Activated T-helper 1 cell treated with anti-CD3 and anti-CD28 coated beads, Interleukin-12 subunit alpha, Interleukin-12 subunit beta, Interleukin-2, Interleukin-4 antibody, amounts not matched to agents 30 ng/mL and 10 ng/mL and 1 ng/mL, durations not matched to agents 14 hours and 24 hours and 36 hours (primary cell): ENCODE measurements at regions not wholly inside any gene's neighbourhood (a gene's known extent, or its start where the extent isn't known, plus 50 kb on each side); places are given as distances from the start of the nearest gene placed in this dataset.

Experiments
- DNase-seq: peaks from one replicate; pipeline ENCODE4 v3.0.0; 2021; ENCODE audit warnings: low spot score
- H3K27ac Mint-ChIP-seq: one replicate; pipeline ENCODE4 v1.8.0; 2021; ENCODE audit warnings: mild to moderate bottlenecking, mixed read lengths
- H3K27me3 Mint-ChIP-seq: one replicate; pipeline ENCODE4 v1.8.0; 2022; ENCODE audit warnings: mild to moderate bottlenecking, moderate library complexity, mixed read lengths; ENCODE audit not compliant: insufficient read depth
- H3K36me3 Mint-ChIP-seq: one replicate; pipeline ENCODE4 v1.8.0; 2021; ENCODE audit warnings: low read depth, mixed read lengths
- H3K4me1 Mint-ChIP-seq: one replicate; pipeline ENCODE4 v1.8.0; 2021; ENCODE audit warnings: low read depth, mixed read lengths
- H3K4me3 Mint-ChIP-seq: one replicate; pipeline ENCODE4 v1.8.0; 2021; ENCODE audit warnings: mild to moderate bottlenecking, moderate library complexity, mixed read lengths
- H3K9me3 Mint-ChIP-seq: one replicate; pipeline ENCODE4 v1.8.0; 2021; ENCODE audit warnings: mixed read lengths
- intact Hi-C: fragments of 100-400 bp; cut with micrococcal nuclease; formaldehyde crosslinking; loops from one replicate; pipeline ENCODE4 v1.15.1; 2024

DNA sequence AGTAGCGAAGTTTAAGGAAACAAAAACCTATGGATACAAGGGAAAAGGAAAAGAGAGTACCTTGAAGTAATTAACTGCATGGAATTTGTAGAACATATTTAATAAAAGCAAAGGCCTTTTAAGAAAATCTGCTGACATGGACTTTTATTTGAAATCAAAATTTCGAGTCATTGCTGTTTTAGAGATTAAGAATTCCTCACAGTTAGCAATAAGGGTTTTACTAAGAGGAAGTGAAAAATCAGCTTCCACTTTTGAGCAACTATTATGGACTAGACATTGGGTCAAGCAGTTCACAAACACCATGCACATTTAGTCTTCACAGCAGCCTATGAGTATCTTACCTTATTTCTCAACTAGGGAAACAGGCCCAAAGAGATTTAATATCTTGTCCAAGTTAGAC, 876.3 kb downstream of the BCL11A start:
- Mint-ChIP-seq H3K36me3 (no peaks in the 10 kb centered on the region), H3K27me3 (peaks cover 2% of the 10 kb centered on the region), H3K9me3 (no peaks in the 10 kb centered on the region), H3K27ac (no peak overlapping the region), H3K4me1 (no peaks in the 10 kb centered on the region), H3K4me3 (no peak overlapping the region)
- no peak for DNase-seq
- intact Hi-C loops: no loop called here

DNA sequence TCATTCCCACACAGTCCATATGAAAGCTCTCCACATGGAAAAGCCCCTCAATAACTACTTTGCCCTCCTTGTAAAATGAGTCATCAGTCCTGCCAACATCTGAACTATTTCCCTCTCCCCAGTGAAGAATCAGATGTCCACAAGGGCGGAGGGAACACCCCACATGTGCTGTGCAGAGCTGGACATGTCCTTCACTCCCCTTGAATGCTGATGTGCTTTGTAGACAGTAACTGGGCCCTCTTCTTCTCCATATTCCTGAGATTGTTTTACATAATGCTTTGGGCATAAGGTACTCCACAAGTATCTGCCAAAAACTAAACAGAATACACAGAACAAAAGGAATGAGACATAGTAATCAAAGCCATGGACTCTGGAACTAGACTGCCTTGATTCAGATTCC, 879.4 kb downstream of the BCL11A start:
- Mint-ChIP-seq H3K27ac (no peak overlapping the region), H3K4me1 (no peaks in the 10 kb centered on the region), H3K4me3 (no peak overlapping the region), H3K9me3 (no peaks in the 10 kb centered on the region), H3K27me3 (peaks cover 2% of the 10 kb centered on the region), H3K36me3 (no peaks in the 10 kb centered on the region)
- intact Hi-C loops: no loop called here
- no peak for DNase-seq

DNA sequence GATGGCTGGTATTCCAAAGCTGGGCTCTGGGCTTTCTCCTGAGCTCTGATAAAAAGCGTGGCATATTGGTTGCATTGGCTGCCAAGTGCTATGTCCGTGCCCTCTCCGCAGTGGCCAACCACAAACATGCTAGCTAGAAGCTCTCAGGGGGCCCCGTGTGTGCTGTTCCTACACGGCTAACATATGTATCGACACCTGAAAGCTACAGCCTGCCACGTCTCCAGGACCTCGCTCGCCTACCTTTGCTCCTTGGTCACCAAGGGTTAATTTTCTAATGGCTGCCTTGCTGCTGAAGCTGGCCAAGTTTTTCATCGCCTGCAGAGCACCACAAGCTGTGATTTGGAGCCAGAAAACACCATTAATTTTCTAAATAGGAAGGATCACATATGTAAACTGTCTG, 888.4 kb downstream of the BCL11A start:
- intact Hi-C loops: no loop called here
- H3K4me1 Mint-ChIP-seq: no peaks in the 10 kb centered on the region
- H3K36me3 Mint-ChIP-seq: no peaks in the 10 kb centered on the region
- no peaks in the 10 kb centered on the region for H3K27me3 Mint-ChIP-seq
- no peak overlapping the region for H3K27ac Mint-ChIP-seq
- H3K9me3 Mint-ChIP-seq: no peaks in the 10 kb centered on the region
- no peak overlapping the region for H3K4me3 Mint-ChIP-seq
- DNase-seq: no peak

DNA sequence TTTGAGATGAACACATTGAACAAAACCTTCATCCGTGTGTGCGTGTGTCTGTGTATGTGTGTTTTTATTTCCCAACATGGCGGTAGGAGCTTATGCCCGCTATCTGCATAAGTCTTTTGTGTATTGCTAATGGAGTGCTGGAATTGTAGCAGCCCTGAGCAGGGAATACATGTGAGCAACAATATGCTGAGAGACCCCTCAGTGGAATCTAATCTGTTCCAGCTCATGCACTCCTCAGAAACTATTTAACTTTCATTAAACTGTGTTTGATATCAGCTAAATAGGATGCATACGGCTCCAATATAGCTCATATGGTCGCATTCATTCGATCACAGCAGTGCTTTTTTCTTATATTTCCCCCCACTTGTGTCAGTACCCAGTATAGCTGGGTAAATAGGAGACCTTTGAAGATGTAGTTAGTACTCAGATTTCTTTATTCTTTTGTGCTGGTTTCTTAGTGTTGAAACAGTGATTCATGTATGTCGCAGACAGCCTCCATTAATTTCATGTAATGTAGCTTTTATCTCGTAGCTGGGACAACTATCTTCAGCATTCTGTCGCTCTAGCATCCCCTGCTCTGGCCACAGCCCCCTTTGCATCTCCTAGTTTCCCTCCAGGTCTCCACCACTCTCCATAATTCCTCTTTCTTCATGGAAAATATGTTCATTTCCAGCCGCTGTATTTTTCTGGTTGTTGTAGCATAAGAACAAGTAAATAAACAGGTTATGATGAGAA, 891.2 kb downstream of the BCL11A start:
- Mint-ChIP-seq H3K27ac (no peak overlapping the region), H3K27me3 (no peaks in the 10 kb centered on the region)

DNA sequence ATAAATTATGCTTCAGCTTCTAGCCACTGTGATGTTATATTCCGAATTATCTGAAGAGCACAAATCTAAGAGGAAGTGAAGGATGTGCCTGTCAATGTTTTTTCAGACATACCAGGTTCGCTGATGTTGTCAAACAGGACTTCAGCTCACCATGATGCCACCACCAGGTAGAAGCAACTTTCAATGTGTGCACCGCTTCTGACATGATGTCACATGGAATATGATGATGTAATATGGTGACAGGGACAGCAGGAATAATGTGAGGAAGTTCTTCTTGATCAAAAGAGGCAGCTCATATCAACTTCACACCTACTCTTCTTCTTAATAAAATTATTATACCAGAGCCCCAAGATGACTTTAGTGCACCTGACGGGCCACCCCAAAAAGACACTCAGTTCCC, 893.2 kb downstream of the BCL11A start:
- Mint-ChIP-seq H3K36me3 (no peaks in the 10 kb centered on the region), H3K27ac (no peak overlapping the region), H3K4me1 (no peaks in the 10 kb centered on the region), H3K27me3 (no peaks in the 10 kb centered on the region), H3K9me3 (no peaks in the 10 kb centered on the region), H3K4me3 (no peak overlapping the region)
- no peak for DNase-seq
- intact Hi-C loops: no loop called here

More for the DNA sequence above, 891.2 kb downstream of the BCL11A start:
- Mint-ChIP-seq H3K36me3 (no peaks in the 10 kb centered on the region), H3K4me3 (no peak overlapping the region), H3K9me3 (no peaks in the 10 kb centered on the region), H3K4me1 (no peaks in the 10 kb centered on the region)
- intact Hi-C loops: no loop called here
- DNase-seq: no peak

DNA sequence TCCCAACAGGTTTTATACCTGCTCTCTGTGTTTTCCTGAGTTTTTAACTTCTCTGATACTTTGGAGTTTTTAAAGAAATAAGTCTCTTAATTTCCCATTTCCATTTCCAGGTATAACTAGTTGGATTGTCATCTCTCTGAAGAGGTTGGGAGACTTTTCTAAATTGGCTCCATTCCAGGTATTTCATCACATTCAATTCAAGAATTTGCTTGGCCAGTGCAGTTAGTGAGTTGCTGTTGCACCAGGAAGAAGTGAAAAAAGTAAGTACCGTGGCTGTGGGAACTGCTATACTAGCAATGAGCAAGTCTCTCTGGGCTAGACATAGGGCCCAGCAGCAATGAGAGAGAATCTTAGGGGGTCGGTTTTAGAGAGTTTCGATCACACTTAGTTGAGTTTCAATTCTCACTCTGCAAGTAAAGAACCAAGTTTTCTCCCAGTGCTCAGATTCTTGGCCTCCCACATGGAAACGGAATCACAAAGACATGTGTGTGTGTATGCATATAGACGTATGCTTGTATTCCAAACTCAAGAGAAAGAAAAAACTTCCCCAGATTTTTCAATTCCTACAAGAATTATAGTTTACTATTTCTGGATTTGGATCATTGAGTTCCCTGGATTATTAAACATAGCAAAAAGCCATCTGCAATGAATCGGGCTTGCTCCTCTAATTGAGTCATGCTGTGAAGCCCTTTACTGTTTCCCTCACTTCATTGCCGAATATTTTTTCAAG, 894.4 kb downstream of the BCL11A start:
- Mint-ChIP-seq H3K27ac (no peak overlapping the region), H3K27me3 (peaks cover 2% of the 10 kb centered on the region), H3K9me3 (no peaks in the 10 kb centered on the region), H3K4me1 (no peaks in the 10 kb centered on the region), H3K36me3 (no peaks in the 10 kb centered on the region), H3K4me3 (no peak overlapping the region)
- DNase-seq: no peak
- intact Hi-C loops: no loop called here

DNA sequence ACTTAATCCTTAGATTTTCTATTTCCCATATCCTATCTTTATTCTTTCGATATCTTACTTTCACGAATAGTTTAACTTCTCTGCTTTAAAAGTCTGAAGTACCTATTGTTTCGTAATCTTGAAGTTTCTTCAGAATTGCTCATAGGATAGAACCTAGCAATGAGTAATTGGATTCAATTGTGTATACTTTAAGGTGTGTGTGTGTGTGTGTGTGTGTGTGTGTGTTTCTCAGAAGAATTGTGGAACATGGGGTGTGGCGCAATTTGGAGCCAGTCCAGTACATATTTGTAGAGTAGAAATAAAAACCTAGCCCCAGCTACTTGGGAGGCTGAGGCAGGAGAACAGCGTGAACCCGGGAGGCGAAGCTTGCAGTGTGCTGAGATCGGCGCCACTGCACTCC, 897.6 kb downstream of the BCL11A start:
- Mint-ChIP-seq H3K4me3 (no peak overlapping the region), H3K4me1 (no peaks in the 10 kb centered on the region), H3K9me3 (no peaks in the 10 kb centered on the region), H3K27ac (no peak overlapping the region), H3K36me3 (no peaks in the 10 kb centered on the region), H3K27me3 (peaks cover 2% of the 10 kb centered on the region)
- intact Hi-C loops: no loop called here
- DNase-seq: no peak

DNA sequence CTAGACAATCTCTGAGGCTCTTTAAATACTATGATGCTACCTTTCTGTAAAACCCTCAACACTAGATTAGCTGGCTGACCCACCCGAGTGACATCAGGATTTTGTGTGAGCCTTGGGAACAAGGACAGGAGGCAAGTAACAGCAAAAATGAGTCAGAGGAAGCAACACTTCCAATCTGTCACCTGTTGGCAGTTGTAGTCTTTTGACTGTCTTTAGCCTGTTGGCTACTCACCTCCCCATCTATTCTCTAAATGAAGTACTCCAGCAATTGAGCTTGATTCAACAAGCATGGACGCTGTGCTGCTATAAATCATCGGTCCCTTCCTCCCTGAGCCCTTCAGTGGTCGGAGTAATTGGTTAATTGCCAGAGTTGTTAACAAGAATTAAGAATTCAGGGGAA, 898.7 kb downstream of the BCL11A start:
- no peaks in the 10 kb centered on the region for H3K36me3 Mint-ChIP-seq
- H3K27me3 Mint-ChIP-seq: peaks cover 2% of the 10 kb centered on the region
- no peak for DNase-seq
- H3K4me1 Mint-ChIP-seq: no peaks in the 10 kb centered on the region
- intact Hi-C loops: no loop called here
- no peak overlapping the region for H3K27ac Mint-ChIP-seq
- H3K4me3 Mint-ChIP-seq: no peak overlapping the region
- H3K9me3 Mint-ChIP-seq: no peaks in the 10 kb centered on the region

DNA sequence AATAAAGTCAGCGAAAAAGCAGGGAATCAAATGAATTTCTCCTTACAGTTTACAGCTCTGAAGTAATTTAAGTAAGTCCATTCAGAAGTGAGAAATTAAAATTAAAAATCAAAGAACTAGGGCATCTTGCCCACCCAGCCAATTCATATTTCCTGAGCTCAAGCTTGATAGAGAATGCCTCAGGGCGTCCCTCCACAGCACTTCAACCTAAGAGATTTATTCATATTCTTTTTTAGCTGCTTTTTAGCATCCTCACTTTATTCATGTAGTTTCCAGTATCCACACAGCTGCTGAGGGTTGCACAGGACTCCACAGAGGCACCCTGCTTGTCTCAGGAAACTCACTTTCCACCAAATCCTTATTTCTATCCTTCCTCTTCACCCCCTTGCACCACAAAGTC, 900.3 kb downstream of the BCL11A start:
- no peaks in the 10 kb centered on the region for H3K36me3 Mint-ChIP-seq
- H3K27me3 Mint-ChIP-seq: peaks cover 2% of the 10 kb centered on the region
- H3K4me1 Mint-ChIP-seq: no peaks in the 10 kb centered on the region
- DNase-seq: no peak
- no peak overlapping the region for H3K4me3 Mint-ChIP-seq
- intact Hi-C loops: no loop called here
- no peak overlapping the region for H3K27ac Mint-ChIP-seq
- no peaks in the 10 kb centered on the region for H3K9me3 Mint-ChIP-seq

DNA sequence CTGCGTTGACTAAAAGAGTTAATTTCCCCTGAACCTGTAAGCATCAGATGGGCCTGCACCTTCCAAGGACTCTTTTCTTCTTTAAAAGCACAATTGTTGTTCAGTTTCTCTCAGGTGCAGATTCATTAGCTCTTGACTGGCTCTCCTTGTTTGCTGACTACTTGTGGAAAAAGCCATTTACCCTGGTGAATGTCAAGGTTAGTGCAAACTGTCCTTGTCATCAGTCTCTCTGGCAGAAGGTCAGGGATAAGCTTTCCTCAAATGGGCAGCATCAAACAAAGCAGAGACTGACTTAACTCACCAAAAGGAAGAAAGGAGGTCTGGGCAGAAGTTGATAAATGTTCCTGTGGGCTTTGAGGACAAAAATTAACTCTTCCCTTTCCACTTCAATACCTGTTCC, 922.7 kb downstream of the BCL11A start:
- DNase-seq: no peak
- intact Hi-C loops: no loop called here
- Mint-ChIP-seq H3K36me3 (no peaks in the 10 kb centered on the region), H3K4me3 (no peak overlapping the region), H3K4me1 (no peaks in the 10 kb centered on the region), H3K27ac (no peak overlapping the region), H3K27me3 (no peaks in the 10 kb centered on the region), H3K9me3 (no peaks in the 10 kb centered on the region)

DNA sequence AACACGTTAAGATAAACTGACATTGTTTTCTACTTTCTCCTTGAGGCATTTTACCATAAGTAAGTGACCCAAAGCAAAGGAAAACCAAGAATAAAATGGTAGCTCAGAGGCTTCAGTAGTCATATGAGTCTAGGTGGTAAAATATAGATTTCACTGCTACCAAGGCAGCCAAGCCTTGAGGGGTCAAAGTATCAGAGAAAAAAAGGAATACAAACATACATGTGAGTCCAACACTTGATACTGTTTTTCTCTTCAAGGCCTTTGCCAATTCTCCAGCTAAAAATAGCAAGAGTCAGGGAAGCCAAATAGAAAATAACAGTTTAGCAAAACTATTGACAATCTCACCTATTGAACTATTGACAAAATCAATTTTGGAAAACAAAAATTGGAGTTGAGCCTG, 925.9 kb downstream of the BCL11A start:
- Mint-ChIP-seq H3K4me3 (no peak overlapping the region), H3K36me3 (no peaks in the 10 kb centered on the region), H3K27me3 (no peaks in the 10 kb centered on the region), H3K9me3 (no peaks in the 10 kb centered on the region), H3K27ac (no peak overlapping the region), H3K4me1 (no peaks in the 10 kb centered on the region)
- DNase-seq: no peak
- intact Hi-C loops: no loop called here

DNA sequence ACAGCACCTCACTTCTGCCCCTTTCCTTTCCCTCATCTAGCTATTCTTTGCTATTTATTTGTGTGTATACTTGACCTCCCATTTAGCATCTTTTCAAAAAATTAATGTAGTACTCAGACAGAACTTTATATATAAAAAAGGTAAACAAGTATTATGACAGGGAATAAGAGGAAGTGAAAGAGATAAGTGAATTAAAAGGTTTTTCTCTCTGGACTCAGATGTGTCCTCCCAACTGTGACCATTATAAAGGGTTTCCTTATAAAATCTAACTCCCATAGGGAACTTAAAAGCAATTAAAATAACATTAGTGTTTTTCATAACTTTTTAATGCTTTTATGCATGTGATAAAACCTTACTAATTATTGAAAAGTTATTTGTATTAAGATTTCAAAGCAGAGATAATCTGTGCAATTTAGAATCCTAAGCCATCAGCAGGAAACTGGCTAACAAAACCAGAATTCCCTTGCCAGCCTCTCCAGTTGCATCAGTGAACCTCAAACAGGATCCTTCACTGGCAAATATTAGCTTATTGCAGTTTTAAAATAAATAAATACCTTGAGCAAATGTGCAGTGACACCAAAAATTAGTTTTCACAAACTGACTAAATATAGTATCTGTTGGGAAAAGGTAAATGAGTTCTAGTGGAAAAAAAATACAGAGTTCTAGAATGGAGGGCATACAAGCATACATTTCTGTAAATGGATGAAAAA, 930.7 kb downstream of the BCL11A start:
- Mint-ChIP-seq H3K36me3 (no peaks in the 10 kb centered on the region), H3K9me3 (no peaks in the 10 kb centered on the region), H3K4me3 (no peak overlapping the region), H3K4me1 (no peaks in the 10 kb centered on the region), H3K27me3 (no peaks in the 10 kb centered on the region), H3K27ac (no peak overlapping the region)
- intact Hi-C loops: no loop called here
- no peak for DNase-seq

DNA sequence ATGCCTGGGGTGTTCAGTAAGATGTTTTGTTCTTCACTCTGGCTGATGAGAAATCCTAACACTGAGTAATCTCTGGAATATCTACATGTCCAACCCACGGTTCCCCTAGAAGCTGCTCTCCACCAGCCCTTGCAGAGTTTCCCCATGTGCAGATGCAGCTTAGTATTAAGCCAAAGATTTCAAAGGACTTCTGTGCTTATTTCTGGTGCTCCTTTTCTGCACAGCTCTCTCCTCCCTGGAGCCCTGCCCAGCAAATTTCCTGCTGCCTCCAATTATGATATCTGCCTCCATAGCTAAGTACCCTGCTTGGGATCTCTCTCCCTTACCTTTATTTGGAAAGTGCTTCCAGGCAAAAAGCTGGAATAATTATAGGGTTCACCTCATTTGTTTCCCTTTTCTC, 949.3 kb downstream of the BCL11A start:
- DNase-seq: no peak
- H3K27ac Mint-ChIP-seq: no peak overlapping the region
- H3K4me1 Mint-ChIP-seq: no peaks in the 10 kb centered on the region
- peaks cover 4% of the 10 kb centered on the region for H3K9me3 Mint-ChIP-seq
- H3K27me3 Mint-ChIP-seq: no peaks in the 10 kb centered on the region
- H3K4me3 Mint-ChIP-seq: no peak overlapping the region
- H3K36me3 Mint-ChIP-seq: no peaks in the 10 kb centered on the region
- intact Hi-C loops: no loop called here
